CD14-positive monocyte (primary cell): ENCODE measurements at regions not wholly inside any gene's neighbourhood (a gene's known extent, or its start where the extent isn't known, plus 50 kb on each side); places are given as distances from the start of the nearest gene placed in this dataset.

Experiments
- DNase-seq, 3 donors: peaks; one replicate each; pipeline ENCODE4 v3.0.0-alpha.2; 2011 to 2022
- H2AFZ ChIP-seq: 2 replicates; pipeline ENCODE4 v1.6.0; 2012; ENCODE audit warnings: mild to moderate bottlenecking, low read depth, low read length, inconsistent platforms; ENCODE audit not compliant: insufficient read depth, poor library complexity, severe bottlenecking
- H3K27ac ChIP-seq, 2 donors: 1 replicate in 1 of 2; 2 replicates in 1 of 2; pipeline ENCODE4 v1.5.1; 2012 to 2013; ENCODE audit warnings: low read length in 2 of 2, control low read depth in 1 of 2, inconsistent platforms in 1 of 2, low read depth in 1 of 2, mild to moderate bottlenecking in 1 of 2
- H3K27me3 ChIP-seq, 2 donors: one replicate each; pipeline versions ENCODE4 v1.6.0 to v1.6.1; 2011 to 2013; ENCODE audit warnings: low read length in 2 of 2; ENCODE audit not compliant: control insufficient read depth in 2 of 2, insufficient read depth in 2 of 2
- H3K36me3 ChIP-seq, 2 donors: replicated peaks in 1 of 2; 1 replicate in 1 of 2; 2 replicates in 1 of 2; pipeline versions ENCODE4 v1.5.1 to v1.6.1; 2012 to 2013; ENCODE audit warnings: low read length in 2 of 2, control low read depth in 1 of 2, inconsistent platforms in 1 of 2, mild to moderate bottlenecking in 1 of 2; ENCODE audit not compliant: insufficient read depth in 2 of 2, control insufficient read depth in 1 of 2
- H3K4me1 ChIP-seq, 2 donors: 1 replicate in 1 of 2; 2 replicates in 1 of 2; pipeline versions ENCODE4 v1.5.1 to v1.6.1; 2012 to 2013; ENCODE audit warnings: low read length in 2 of 2, control low read depth in 1 of 2, inconsistent platforms in 1 of 2, mild to moderate bottlenecking in 1 of 2, moderate library complexity in 1 of 2; ENCODE audit not compliant: insufficient read depth in 2 of 2, control insufficient read depth in 1 of 2
- H3K4me2 ChIP-seq: replicated peaks from 2 replicates; pipeline ENCODE3; 2012; ENCODE audit warnings: low read length, moderate library complexity, mild to moderate bottlenecking; ENCODE audit not compliant: poor library complexity, severe bottlenecking; ENCODE audit errors: extremely low read depth
- H3K4me3 ChIP-seq, 3 experiments: fragments of 200-600 bp in 1 of 3; sonication (generic) in 1 of 3; replicated peaks in 1 of 3; 1 replicate in 2 of 3; 2 replicates in 1 of 3; pipeline ENCODE4 v1.5.1; 2011 to 2013; ENCODE audit warnings: low read length in 3 of 3, mild to moderate bottlenecking in 3 of 3, control low read depth in 2 of 3, low read depth in 2 of 3, inconsistent platforms in 1 of 3, moderate library complexity in 1 of 3
- H3K79me2 ChIP-seq: 2 replicates; pipeline ENCODE4 v1.6.0; 2012; ENCODE audit warnings: mild to moderate bottlenecking, control low read depth, inconsistent platforms, low read length, moderate library complexity; ENCODE audit not compliant: insufficient read depth
- H3K9ac ChIP-seq: 2 replicates; pipeline ENCODE4 v1.6.0; 2017; ENCODE audit warnings: low read length, mild to moderate bottlenecking; ENCODE audit not compliant: insufficient read depth, poor library complexity, severe bottlenecking
- H3K9me3 ChIP-seq, 2 donors: replicated peaks in 1 of 2; 1 replicate in 1 of 2; 2 replicates in 1 of 2; pipeline versions ENCODE4 v1.5.1 to v1.6.1; 2012 to 2013; ENCODE audit warnings: low read length in 2 of 2, control low read depth in 1 of 2; ENCODE audit not compliant: control insufficient read depth in 1 of 2, insufficient read depth in 1 of 2
- H4K20me1 ChIP-seq: 2 replicates; pipeline ENCODE4 v1.6.0; 2012; ENCODE audit warnings: mild to moderate bottlenecking, low read length, control low read depth, moderate library complexity; ENCODE audit not compliant: insufficient read depth
- H3K27ac Mint-ChIP-seq, 7 donors: one replicate each; pipeline ENCODE4 v1.8.0; 2020; ENCODE audit warnings: mild to moderate bottlenecking in 7 of 7, mixed read lengths in 7 of 7, moderate library complexity in 6 of 7, inconsistent platforms in 2 of 7
- H3K27me3 Mint-ChIP-seq, 3 donors: one replicate each; pipeline ENCODE4 v1.8.0; 2021 to 2022; ENCODE audit warnings: low read depth in 3 of 3, mild to moderate bottlenecking in 3 of 3, mixed read lengths in 3 of 3, moderate library complexity in 3 of 3, inconsistent platforms in 1 of 3
- H3K36me3 Mint-ChIP-seq, 2 donors: one replicate each; pipeline ENCODE4 v1.8.0; 2020; ENCODE audit warnings: mixed read lengths in 2 of 2, inconsistent platforms in 1 of 2, mild to moderate bottlenecking in 1 of 2
- H3K4me1 Mint-ChIP-seq: one replicate; pipeline ENCODE4 v1.8.0; 2020; ENCODE audit warnings: mild to moderate bottlenecking, mixed read lengths
- H3K4me3 Mint-ChIP-seq, 2 donors: one replicate each; pipeline ENCODE4 v1.8.0; 2020; ENCODE audit warnings: mild to moderate bottlenecking in 2 of 2, mixed read lengths in 2 of 2, moderate library complexity in 1 of 2
- H3K9me3 Mint-ChIP-seq, 7 donors: one replicate each; pipeline ENCODE4 v1.8.0; 2020 to 2022; ENCODE audit warnings: mixed read lengths in 7 of 7, mild to moderate bottlenecking in 6 of 7, moderate library complexity in 6 of 7, inconsistent platforms in 2 of 7
- CTCF ChIP-seq: fragments of 200-600 bp; IDR thresholded peaks from one replicate; pipeline ENCODE4 v1.8.0; 2022; ENCODE audit warnings: antibody characterized with exemption, mild to moderate bottlenecking
- WGBS: methylation state at CpG from one replicate; pipeline ENCODE4 v1.1.5; 2013; ENCODE audit warnings: missing lambda C conversion rate; ENCODE audit not compliant: insufficient coverage; 5-methylcytosine and 5-hydroxymethylcytosine counted together
- intact Hi-C, 2 donors: fragments of 100-400 bp; cut with micrococcal nuclease; formaldehyde crosslinking; loops; one replicate each; pipeline versions ENCODE4 v1.15.0 to v1.15.1; 2023

- peaks cover 19 to 58% (median 49%) of the 10 kb centered on the region in 7 donors for H3K9me3 Mint-ChIP-seq
- WGBS: 60% methylated on average over 44 of the region's 60 CpGs
- Histone ChIP-seq H3K79me2 (no peaks in the 10 kb centered on the region), H2AFZ (no peak overlapping the region), H4K20me1 (no peaks in the 10 kb centered on the region), H3K36me3 (no peaks in the 10 kb centered on the region), H3K27ac (no peak overlapping the region), H3K27me3 (no peaks in the 10 kb centered on the region), H3K4me1 (no peaks in the 10 kb centered on the region), H3K4me3 (no peak overlapping the region), H3K9me3 (peaks cover 81 to 89% of the 10 kb centered on the region in 2 donors), H3K4me2 (no peak overlapping the region), H3K9ac (no peak overlapping the region)
- H3K27me3 Mint-ChIP-seq: no peaks in the 10 kb centered on the region
- H3K4me1 Mint-ChIP-seq: no peaks in the 10 kb centered on the region
- no peak for DNase-seq
- no peak overlapping the region for H3K27ac Mint-ChIP-seq
- TF ChIP-seq CTCF: no peak
- intact Hi-C loops: no loop called here
- no peak overlapping the region for H3K4me3 Mint-ChIP-seq
- H3K36me3 Mint-ChIP-seq: no peaks in the 10 kb centered on the region
These were observed 2115.3 kb downstream of the TP53TG3F start for GRCh38 chr16:35574454-35575431.

GRCh38 chr16:35575432-35575821 lies 2116.0 kb downstream of the TP53TG3F start:
- Mint-ChIP-seq H3K4me3 (no peak overlapping the region), H3K27me3 (no peaks in the 10 kb centered on the region), H3K36me3 (no peaks in the 10 kb centered on the region), H3K4me1 (no peaks in the 10 kb centered on the region), H3K9me3 (peaks cover 20 to 65% (median 49%) of the 10 kb centered on the region in 7 donors), H3K27ac (no peak overlapping the region)
- H3K9me3 ChIP-seq: peaks cover 86 to 92% of the 10 kb centered on the region in 2 donors
- H3K27me3 ChIP-seq: no peaks in the 10 kb centered on the region
- H3K4me3 ChIP-seq: no peak overlapping the region
- no peak for TF ChIP-seq CTCF
- no peak overlapping the region for H3K4me2 ChIP-seq
- H4K20me1 ChIP-seq: no peaks in the 10 kb centered on the region
- 76% methylated on average over 10 of the region's 17 CpGs for WGBS
- no peak for DNase-seq
- no peaks in the 10 kb centered on the region for H3K4me1 ChIP-seq
- no peaks in the 10 kb centered on the region for H3K36me3 ChIP-seq
- H2AFZ ChIP-seq: no peak overlapping the region
- no peaks in the 10 kb centered on the region for H3K79me2 ChIP-seq
- intact Hi-C loops: no loop called here
- H3K27ac ChIP-seq: no peak overlapping the region
- no peak overlapping the region for H3K9ac ChIP-seq
